PC-9 (cell line): ENCODE measurements at regions not wholly inside any gene's neighbourhood (a gene's known extent, or its start where the extent isn't known, plus 50 kb on each side); places are given as distances from the start of the nearest gene placed in this dataset.

Experiments used
- BruUV-seq: library from RNA; stranded (reverse); fragments of 400-500 nt; replicated peaks from 2 replicates; lab custom pipeline; 2021; lab: Mats Ljungman, UMichigan
- CTCF ChIA-PET: fragments of 300-600 bp; sonication (Branson Sonifier 250); formaldehyde crosslinking; loops from one replicate; lab custom pipeline; 2022; ENCODE audit warnings: antibody characterized with exemption; lab: Charles Lee
- POLR2A ChIA-PET: fragments of 300-600 bp; sonication (Branson Sonifier 250); formaldehyde crosslinking; loops from one replicate; lab custom pipeline; 2022; ENCODE audit warnings: antibody characterized with exemption; ENCODE audit not compliant: unreplicated experiment; lab: Charles Lee
- DNase-seq, 2 experiments: peaks; one replicate each; pipeline versions ENCODE4 v3.0.0 to v3.0.0-alpha.2; 2015 to 2022; ENCODE audit warnings: mixed read lengths in 1 of 2
- H2AFZ ChIP-seq: fragments of 200-600 bp; sonication (generic); 2 replicates; pipeline ENCODE4 v1.8.1; 2017; ENCODE audit warnings: antibody characterized with exemption
- H3F3A ChIP-seq: fragments of 200-600 bp; sonication (generic); 2 replicates; pipeline ENCODE4 v1.8.1; 2017; ENCODE audit warnings: antibody characterized with exemption, mild to moderate bottlenecking, low read depth; ENCODE audit not compliant: insufficient read depth
- H3K27ac ChIP-seq: fragments of 200-600 bp; sonication (generic); 2 replicates; pipeline ENCODE4 v1.6.1; 2016; ENCODE audit warnings: mixed run types
- H3K27me3 ChIP-seq: fragments of 200-600 bp; sonication (generic); 2 replicates; pipeline ENCODE4 v1.6.1; 2016; ENCODE audit warnings: low read depth, mixed run types; ENCODE audit not compliant: insufficient read depth
- H3K36me3 ChIP-seq: fragments of 200-600 bp; sonication (generic); 2 replicates; pipeline ENCODE4 v1.6.1; 2016; ENCODE audit warnings: low read depth, mixed run types
- H3K4me1 ChIP-seq: fragments of 200-600 bp; sonication (generic); replicated peaks from 2 replicates; pipeline ENCODE4 v1.6.1; 2016; ENCODE audit warnings: mixed run types; ENCODE audit not compliant: insufficient read depth
- H3K4me2 ChIP-seq: fragments of 200-600 bp; sonication (generic); 2 replicates; pipeline ENCODE4 v1.6.1; 2017; ENCODE audit warnings: mixed run types
- H3K4me3 ChIP-seq: fragments of 200-600 bp; sonication (generic); 2 replicates; pipeline ENCODE4 v1.6.1; 2016; ENCODE audit warnings: mixed run types
- H3K79me2 ChIP-seq: fragments of 200-600 bp; sonication (generic); 2 replicates; pipeline ENCODE4 v1.6.1; 2017; ENCODE audit warnings: low read depth, mixed run types
- H3K9me2 ChIP-seq: fragments of 200-600 bp; sonication (generic); 2 replicates; pipeline ENCODE4 v1.8.1; 2017; ENCODE audit warnings: mild to moderate bottlenecking; ENCODE audit not compliant: insufficient read depth
- H3K9me3 ChIP-seq: fragments of 200-600 bp; sonication (generic); 2 replicates; pipeline ENCODE4 v1.8.1; 2016; ENCODE audit warnings: low read depth; ENCODE audit not compliant: insufficient read depth
- H4K20me1 ChIP-seq: fragments of 200-600 bp; sonication (generic); 2 replicates; pipeline ENCODE4 v1.8.1; 2017; ENCODE audit not compliant: insufficient read depth
- EZH2 ChIP-seq: fragments of 200-600 bp; sonication (generic); IDR thresholded peaks from 2 replicates; pipeline ENCODE4 v1.8.0; 2017; ENCODE audit warnings: antibody characterized with exemption, low read depth
- intact Hi-C: fragments of 100-400 bp; cut with micrococcal nuclease; formaldehyde crosslinking; loops from one replicate; pipeline ENCODE4 v1.10.0; 2022; ENCODE audit not compliant: unreplicated experiment
- TF ChIP-seq, protein P1 (sequence below): fragments of 200-600 bp; sonication (generic); conservative IDR thresholded peaks from 2 replicates; pipeline ENCODE4 v1.6.1; 2017; ENCODE audit warnings: mixed run types, antibody characterized with exemption, mild to moderate bottlenecking, moderate library complexity

DNA sequence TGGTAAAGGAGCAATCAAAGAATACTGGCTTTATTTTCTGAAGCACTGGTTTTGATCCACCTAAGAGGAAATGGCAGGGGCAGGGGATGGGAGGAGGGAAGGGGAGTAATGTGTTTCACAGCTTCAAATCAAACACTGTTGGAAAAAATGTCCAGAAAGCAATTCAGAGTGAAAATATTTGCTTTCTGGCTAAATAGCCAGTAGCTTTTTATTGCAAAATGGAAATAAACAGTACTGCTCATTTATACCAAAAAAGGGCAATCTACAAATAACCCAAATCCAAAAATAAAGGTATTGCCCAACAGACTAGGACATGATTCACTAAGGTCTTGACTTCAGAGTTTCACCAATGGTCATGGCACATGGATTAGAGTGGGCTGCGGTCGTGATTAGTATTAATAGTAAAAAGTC lies 279.3 kb upstream of the THBS1 start:
- Histone ChIP-seq H3K4me2 (peak overlapping the region; percentile 26; the same call in 1 of the 2 replicates), H3K27ac (no peak overlapping the region), H3K9me3 (no peaks in the 10 kb centered on the region), H3K36me3 (no peaks in the 10 kb centered on the region), H2AFZ (no peak overlapping the region), H3K4me1 (peaks cover 20% of the 10 kb centered on the region), H3K9me2 (no peaks in the 10 kb centered on the region), H3K27me3 (no peaks in the 10 kb centered on the region), H3K4me3 (no peak overlapping the region), H4K20me1 (no peaks in the 10 kb centered on the region), H3K79me2 (no peaks in the 10 kb centered on the region), H3F3A (peaks cover 14% of the 10 kb centered on the region)
- DNase-seq, result no peak
- no TSS peak for BruUV-seq
- CTCF ChIA-PET, result no interaction called here
- POLR2A ChIA-PET, result no interaction called here
- intact Hi-C loops, result loop anchor here (2.0 to 10.0 kb wide), 3 partner anchors 67 to 129 kb away; no protein-coding TSS in a partner anchor
- TF ChIP-seq, protein P1, sequence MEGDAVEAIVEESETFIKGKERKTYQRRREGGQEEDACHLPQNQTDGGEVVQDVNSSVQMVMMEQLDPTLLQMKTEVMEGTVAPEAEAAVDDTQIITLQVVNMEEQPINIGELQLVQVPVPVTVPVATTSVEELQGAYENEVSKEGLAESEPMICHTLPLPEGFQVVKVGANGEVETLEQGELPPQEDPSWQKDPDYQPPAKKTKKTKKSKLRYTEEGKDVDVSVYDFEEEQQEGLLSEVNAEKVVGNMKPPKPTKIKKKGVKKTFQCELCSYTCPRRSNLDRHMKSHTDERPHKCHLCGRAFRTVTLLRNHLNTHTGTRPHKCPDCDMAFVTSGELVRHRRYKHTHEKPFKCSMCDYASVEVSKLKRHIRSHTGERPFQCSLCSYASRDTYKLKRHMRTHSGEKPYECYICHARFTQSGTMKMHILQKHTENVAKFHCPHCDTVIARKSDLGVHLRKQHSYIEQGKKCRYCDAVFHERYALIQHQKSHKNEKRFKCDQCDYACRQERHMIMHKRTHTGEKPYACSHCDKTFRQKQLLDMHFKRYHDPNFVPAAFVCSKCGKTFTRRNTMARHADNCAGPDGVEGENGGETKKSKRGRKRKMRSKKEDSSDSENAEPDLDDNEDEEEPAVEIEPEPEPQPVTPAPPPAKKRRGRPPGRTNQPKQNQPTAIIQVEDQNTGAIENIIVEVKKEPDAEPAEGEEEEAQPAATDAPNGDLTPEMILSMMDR, result no peak
- TF ChIP-seq EZH2, result no peak

DNA sequence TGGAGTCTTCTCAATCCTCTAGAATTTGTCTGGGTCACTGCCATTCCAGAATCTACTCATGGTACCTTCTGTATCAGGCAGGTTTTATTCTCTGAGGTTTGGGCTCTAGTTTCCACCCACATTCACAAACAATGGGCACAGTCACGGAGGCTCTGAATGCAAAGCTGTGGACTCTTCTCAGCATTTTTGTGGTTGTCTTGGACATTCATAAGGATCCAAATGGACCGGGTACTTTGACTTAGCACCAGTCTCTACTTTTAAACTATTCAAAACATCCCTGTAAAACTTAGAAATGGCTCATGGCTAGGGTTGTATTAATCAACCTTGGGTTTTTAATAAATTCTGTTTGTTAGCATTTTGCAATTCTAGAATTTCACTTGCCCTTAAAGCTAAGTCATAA lies 277.9 kb upstream of the THBS1 start:
- Histone ChIP-seq H3K9me3 (0 out of 2 replicates have a peak, but pooled peaks cover 4% of the 10 kb centered on the region), H3K27me3 (no peaks in the 10 kb centered on the region), H3K4me2 (no peak overlapping the region), H3K79me2 (no peaks in the 10 kb centered on the region), H3K4me1 (peaks cover 20% of the 10 kb centered on the region), H2AFZ (no peak overlapping the region), H3K9me2 (no peaks in the 10 kb centered on the region), H3F3A (peaks cover 14% of the 10 kb centered on the region), H4K20me1 (no peaks in the 10 kb centered on the region), H3K4me3 (no peak overlapping the region), H3K27ac (no peak overlapping the region), H3K36me3 (no peaks in the 10 kb centered on the region)
- ChIA-PET CTCF (interaction anchor here (0.7 kb wide), 1 partner anchor 272 kb away, joined by 3 read pairs; no protein-coding TSS in a partner anchor), POLR2A (interaction anchor here (0.5 to 0.6 kb wide), 2 partner anchors 90 to 278 kb away, joined by 4 to 11 read pairs; partner anchors contain the start of gene THBS1)
- TF ChIP-seq EZH2, result no peak
- TF ChIP-seq, protein P1, result no peak
- intact Hi-C loops, result loop anchor here (5.0 to 10.0 kb wide), 2 partner anchors 68 to 89 kb away; no protein-coding TSS in a partner anchor
- no peak for DNase-seq
- no TSS peak for BruUV-seq

DNA sequence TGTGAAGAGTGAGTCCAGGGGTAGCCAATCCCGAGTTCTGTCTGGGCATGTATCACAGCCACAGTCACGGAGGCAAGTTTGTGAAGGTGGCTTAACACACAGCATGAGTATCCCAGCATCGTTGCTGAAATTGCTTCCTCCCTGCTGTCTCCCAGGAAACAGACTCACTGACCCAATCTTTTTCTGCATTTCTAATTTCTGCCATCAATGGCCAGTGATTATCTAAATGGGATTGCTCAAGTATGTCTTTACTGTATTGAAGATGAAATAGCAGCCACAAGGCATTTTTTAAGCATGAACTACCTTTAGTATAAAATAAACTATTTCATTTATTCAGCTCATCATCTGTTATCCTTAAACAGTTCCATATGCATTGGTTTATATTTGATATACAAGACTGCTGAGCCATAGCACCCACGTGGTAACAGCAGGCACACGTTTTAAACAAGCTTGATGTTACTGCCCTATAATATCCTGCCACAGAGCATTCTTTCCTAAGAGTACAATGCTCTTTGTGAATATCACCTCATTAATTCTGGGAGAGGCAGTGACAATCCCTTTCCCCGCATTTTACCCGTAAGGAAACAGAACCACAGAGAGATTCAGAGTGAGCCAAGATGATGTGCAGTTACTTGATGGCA lies 276.6 kb upstream of the THBS1 start:
- H3K27me3 ChIP-seq, result no peaks in the 10 kb centered on the region
- no TSS peak for BruUV-seq
- CTCF ChIA-PET, result no interaction called here
- POLR2A ChIA-PET, result no interaction called here
- H3K9me3 ChIP-seq, result 0 out of 2 replicates have a peak, but pooled peaks cover 4% of the 10 kb centered on the region
- DNase-seq, result no peak
- peaks cover 20% of the 10 kb centered on the region for H3K4me1 ChIP-seq
- H3K4me3 ChIP-seq, result no peak overlapping the region
- H3F3A ChIP-seq, result peaks cover 14% of the 10 kb centered on the region
- no peaks in the 10 kb centered on the region for H3K9me2 ChIP-seq
- H3K36me3 ChIP-seq, result no peaks in the 10 kb centered on the region
- H3K4me2 ChIP-seq, result no peak overlapping the region
- no peak overlapping the region for H3K27ac ChIP-seq
- no peaks in the 10 kb centered on the region for H3K79me2 ChIP-seq
- no peak overlapping the region for H2AFZ ChIP-seq
- intact Hi-C loops, result loop anchor here (5.0 to 10.0 kb wide), 2 partner anchors 70 to 88 kb away; no protein-coding TSS in a partner anchor
- H4K20me1 ChIP-seq, result no peaks in the 10 kb centered on the region
- TF ChIP-seq, protein P1, result no peak
- TF ChIP-seq EZH2, result no peak
